ENCODE measurements at regions not wholly inside any gene's neighbourhood (a gene's known extent, or its start where the extent isn't known, plus 50 kb on each side); places are given as distances from the start of the nearest gene placed in this dataset.
"Not testable (repeated sequence)": the region's sequence is repeated elsewhere in the genome, so short reads cannot be mapped to it uniquely, and the experiment has no call there.

DNA sequence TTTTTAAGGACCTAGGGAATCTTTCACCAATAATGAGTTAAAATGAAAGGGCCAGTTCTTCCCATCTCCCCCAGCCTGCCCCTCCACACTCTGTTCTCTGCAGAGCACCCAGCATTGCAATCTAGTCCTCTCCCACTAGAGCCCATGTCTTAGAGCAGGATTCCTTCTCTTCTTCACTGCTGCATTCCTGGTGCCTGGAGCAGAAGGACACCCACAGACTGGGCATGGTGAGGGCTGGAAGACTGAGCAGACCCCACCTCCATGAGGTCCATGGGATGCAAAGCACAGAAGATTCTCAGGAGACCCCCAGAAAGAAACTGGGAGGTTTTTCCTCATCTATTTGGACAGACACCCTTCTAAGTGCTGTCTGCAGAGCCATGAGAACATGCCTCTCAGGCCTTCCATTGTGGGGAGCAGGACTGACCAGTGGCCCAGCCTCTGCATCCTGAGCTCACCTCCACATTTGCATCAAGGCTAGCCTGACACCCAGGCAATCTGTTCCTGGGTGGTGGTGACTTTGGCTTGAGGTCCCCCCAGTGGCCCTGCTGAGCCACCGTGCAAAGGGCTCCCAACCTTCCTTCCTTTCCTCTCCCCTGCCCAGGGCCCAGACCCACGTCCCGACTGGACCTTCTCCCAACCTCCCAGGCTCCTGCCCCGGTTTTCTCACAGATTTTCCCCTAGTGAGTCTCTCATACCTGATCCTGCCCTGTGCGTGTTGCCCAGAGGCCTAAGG, 74.2 kb upstream of the ZNF469 start:
- H3K4me3 ChIP-seq (ENCODE audit: control insufficient read depth, low read depth, low read length) = no peak overlapping the region
- TF ChIP-seq, protein P1, sequence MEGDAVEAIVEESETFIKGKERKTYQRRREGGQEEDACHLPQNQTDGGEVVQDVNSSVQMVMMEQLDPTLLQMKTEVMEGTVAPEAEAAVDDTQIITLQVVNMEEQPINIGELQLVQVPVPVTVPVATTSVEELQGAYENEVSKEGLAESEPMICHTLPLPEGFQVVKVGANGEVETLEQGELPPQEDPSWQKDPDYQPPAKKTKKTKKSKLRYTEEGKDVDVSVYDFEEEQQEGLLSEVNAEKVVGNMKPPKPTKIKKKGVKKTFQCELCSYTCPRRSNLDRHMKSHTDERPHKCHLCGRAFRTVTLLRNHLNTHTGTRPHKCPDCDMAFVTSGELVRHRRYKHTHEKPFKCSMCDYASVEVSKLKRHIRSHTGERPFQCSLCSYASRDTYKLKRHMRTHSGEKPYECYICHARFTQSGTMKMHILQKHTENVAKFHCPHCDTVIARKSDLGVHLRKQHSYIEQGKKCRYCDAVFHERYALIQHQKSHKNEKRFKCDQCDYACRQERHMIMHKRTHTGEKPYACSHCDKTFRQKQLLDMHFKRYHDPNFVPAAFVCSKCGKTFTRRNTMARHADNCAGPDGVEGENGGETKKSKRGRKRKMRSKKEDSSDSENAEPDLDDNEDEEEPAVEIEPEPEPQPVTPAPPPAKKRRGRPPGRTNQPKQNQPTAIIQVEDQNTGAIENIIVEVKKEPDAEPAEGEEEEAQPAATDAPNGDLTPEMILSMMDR (IDR thresholded peaks at IDR 0.05; ENCODE audit: control insufficient read depth, insufficient read depth, low read depth, low read length, missing control alignments) = no peak
- DNase-seq (ENCODE audit: low read depth) = no peak

DNA sequence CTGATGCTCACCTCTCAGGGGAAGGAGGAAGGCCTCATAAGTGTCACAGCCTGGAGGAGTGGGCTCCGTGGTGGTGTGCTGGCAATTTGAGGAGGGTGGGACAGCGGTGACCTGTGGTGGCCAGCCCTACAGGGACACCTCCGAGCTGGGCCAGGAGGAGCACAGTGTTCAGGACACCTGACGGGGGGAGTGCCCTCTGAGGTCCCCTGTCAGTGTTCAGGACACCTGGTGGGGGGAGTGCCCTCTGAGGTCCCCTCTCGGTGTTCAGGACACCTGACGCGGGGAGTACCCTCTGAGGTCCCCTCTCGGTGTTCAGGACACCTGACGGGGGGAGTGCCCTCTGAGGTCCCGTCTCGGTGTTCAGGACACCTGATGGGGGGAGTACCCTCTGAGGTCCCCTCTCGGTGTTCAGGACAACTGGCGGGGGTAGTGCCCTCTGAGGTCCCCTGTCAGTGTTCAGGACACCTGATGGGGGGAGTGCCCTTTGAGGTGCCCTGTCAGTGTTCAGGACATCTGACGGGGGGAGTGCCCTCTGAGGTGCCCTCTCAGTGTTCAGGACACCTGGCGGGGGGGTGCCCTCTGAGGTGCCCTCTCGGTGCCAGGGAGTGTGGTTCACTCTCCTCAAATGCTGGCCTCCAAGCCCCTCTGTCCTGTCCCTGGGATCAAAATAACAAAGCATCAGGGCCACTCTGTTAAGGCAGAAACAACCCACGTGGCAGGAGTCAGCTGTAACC, 73.4 kb upstream of the ZNF469 start:
- no peak overlapping the region for H3K4me3 ChIP-seq (ENCODE audit: control insufficient read depth, low read depth, low read length)
- no peak for DNase-seq (ENCODE audit: low read depth)
- TF ChIP-seq, protein P1 (IDR thresholded peaks at IDR 0.05; ENCODE audit: control insufficient read depth, insufficient read depth, low read depth, low read length, missing control alignments) = no peak

DNA sequence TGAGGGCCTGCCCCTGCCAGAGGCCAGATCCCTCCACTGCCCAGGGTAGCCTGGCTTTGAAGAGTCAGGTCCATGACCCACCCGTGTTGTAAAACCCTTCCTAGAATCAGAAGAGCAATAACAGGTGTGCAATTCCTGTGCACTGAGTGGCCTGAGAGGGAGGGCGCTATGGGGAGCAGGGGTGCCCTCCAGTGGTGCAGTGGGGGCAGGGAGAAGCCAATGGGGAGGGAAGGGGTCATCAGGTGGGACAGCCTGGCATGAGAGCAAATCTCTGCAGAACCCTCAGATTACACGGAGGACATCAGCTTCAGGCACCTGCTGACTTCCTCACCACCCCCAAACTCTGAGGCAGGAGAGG, 72.9 kb upstream of the ZNF469 start:
- TF ChIP-seq, protein P1 (IDR thresholded peaks at IDR 0.05; ENCODE audit: control insufficient read depth, insufficient read depth, low read depth, low read length, missing control alignments) = no peak
- no peak for DNase-seq (ENCODE audit: low read depth)

DNA sequence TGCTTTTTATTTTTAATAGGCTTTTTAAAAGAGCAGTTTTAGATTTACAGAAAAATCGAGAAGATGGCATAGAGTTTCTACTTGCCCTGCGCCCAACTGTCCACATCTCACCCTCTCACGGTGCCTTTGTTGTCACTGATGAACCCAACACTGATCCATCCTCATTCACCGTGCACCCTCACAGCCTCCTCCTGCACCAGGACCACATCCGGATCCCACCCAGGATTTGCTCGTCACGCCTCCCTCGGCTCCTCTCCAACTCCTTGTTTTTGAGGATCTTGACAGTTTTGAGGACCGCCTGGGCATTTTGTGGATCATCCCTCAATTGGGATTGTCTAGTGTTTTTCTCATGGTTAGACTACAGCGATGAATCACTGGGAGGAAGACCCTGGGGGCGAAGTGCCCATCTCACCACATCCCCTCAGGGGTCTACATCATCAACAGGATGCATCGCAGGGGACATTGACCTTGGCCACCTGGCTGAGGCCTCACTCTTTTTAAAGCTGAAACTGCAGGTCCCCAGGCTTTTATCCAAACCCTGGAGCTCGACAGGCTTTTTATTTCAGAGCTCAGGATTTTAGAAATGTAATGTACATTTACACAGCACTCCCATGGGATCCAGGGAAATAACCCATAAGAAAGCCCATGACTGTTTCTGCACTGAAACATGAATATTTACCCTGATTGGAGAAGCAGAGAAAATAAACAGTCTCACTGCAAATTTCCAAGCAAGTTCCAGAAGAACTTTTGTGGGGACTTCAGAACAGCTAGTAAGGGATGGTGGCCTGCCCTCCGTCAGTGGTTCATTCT, 71.8 kb upstream of the ZNF469 start:
- TF ChIP-seq, protein P1 (IDR thresholded peaks at IDR 0.05; ENCODE audit: control insufficient read depth, insufficient read depth, low read depth, low read length, missing control alignments) = no peak
- DNase-seq (ENCODE audit: low read depth) = no peak
- H3K4me3 ChIP-seq (ENCODE audit: control insufficient read depth, low read depth, low read length) = no peak overlapping the region

More for the DNA sequence above, 72.9 kb upstream of the ZNF469 start:
- no peak overlapping the region for H3K4me3 ChIP-seq (ENCODE audit: control insufficient read depth, low read depth, low read length)

DNA sequence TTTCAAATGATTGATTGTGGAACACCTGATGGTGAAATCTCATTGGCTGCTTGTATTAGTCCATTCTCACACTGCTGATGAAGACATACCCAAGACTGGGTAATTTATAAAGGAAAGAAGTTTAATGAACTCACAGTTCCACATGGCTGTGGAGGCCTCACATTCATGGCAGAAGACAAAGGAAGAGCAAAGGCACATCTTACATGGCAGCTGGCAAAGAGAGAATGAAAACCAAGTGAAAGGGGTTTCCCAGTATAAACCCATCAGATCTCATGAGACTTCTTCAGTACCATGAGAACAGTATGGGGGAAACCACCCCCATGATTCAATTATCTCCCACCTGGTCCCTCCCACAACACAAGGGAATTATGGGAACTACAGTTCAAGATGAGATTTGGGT, 70.9 kb upstream of the ZNF469 start:
- H3K4me3 ChIP-seq (ENCODE audit: control insufficient read depth, low read depth, low read length); DNase-seq (ENCODE audit: low read depth): not testable (repeated sequence)

DNA sequence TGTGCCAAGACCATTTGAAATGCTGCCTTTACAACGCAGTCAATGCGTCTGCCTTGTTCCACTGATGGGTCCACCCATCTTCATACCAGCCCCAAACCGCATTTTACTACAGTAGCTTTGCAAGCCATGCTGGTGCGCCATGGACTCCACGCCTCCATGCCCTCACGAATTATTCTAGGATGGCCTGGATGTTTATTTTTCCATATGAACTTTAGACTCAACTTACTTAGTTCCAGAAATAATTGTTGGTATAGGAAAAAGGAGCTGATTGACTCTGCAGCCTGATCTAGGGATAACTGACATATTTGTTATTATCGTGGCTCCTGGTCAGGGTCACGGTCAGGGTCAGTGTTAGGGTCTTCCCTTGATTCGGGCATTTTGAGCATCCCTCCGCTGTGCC, 70.0 kb upstream of the ZNF469 start:
- no peak overlapping the region for H3K4me3 ChIP-seq (ENCODE audit: control insufficient read depth, low read depth, low read length)
- TF ChIP-seq, protein P1 (IDR thresholded peaks at IDR 0.05; ENCODE audit: control insufficient read depth, insufficient read depth, low read depth, low read length, missing control alignments) = no peak
- no peak for DNase-seq (ENCODE audit: low read depth)
